ENCODE measurements at regions not wholly inside any gene's neighbourhood (a gene's known extent, or its start where the extent isn't known, plus 50 kb on each side); places are given as distances from the start of the nearest gene placed in this dataset.

GRCh38 chr15:87564681-87565080 lies 691.9 kb downstream of the NTRK3 start:
- H3K27me3 ChIP-seq (ENCODE audit: insufficient read depth, low read length, poor library complexity) = no peaks in the 10 kb centered on the region
- ATAC-seq (ENCODE audit: insufficient read depth, low read depth) (no peak), DNase-seq (no peak)
- no peak overlapping the region for H3K27ac ChIP-seq (ENCODE audit: low read length)
- no peak overlapping the region for H3K9ac ChIP-seq (ENCODE audit: low read depth, low read length)
- no peaks in the 10 kb centered on the region for H3K4me1 ChIP-seq (ENCODE audit: insufficient read depth, low read length)
- TF ChIP-seq, protein P1, sequence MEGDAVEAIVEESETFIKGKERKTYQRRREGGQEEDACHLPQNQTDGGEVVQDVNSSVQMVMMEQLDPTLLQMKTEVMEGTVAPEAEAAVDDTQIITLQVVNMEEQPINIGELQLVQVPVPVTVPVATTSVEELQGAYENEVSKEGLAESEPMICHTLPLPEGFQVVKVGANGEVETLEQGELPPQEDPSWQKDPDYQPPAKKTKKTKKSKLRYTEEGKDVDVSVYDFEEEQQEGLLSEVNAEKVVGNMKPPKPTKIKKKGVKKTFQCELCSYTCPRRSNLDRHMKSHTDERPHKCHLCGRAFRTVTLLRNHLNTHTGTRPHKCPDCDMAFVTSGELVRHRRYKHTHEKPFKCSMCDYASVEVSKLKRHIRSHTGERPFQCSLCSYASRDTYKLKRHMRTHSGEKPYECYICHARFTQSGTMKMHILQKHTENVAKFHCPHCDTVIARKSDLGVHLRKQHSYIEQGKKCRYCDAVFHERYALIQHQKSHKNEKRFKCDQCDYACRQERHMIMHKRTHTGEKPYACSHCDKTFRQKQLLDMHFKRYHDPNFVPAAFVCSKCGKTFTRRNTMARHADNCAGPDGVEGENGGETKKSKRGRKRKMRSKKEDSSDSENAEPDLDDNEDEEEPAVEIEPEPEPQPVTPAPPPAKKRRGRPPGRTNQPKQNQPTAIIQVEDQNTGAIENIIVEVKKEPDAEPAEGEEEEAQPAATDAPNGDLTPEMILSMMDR (IDR thresholded peaks at IDR 0.05; ENCODE audit: borderline replicate concordance, extremely low read depth, low read length, poor library complexity, severe bottlenecking) = no peak
- TF ChIP-seq EZH2 (IDR thresholded peaks at IDR 0.05; ENCODE audit: borderline replicate concordance, low read depth, low read length, severe bottlenecking) = no peak
- no peak overlapping the region for H3K4me3 ChIP-seq (ENCODE audit: low read depth in 1 of 2, low read length in 2 of 2)
- H3K79me2 ChIP-seq (ENCODE audit: insufficient read depth, low read length) = no peaks in the 10 kb centered on the region
- no peak overlapping the region for H3K4me2 ChIP-seq (ENCODE audit: insufficient read depth, low read length)
- H3K9me3 ChIP-seq (ENCODE audit: insufficient read depth, low read length, severe bottlenecking) = no peaks in the 10 kb centered on the region
- H3K36me3 ChIP-seq (ENCODE audit: insufficient read depth, low read length) = no peaks in the 10 kb centered on the region
- no peak overlapping the region for H2AFZ ChIP-seq (ENCODE audit: low read depth, low read length)
- no peaks in the 10 kb centered on the region for H4K20me1 ChIP-seq (ENCODE audit: insufficient read depth, low read length)

DNA sequence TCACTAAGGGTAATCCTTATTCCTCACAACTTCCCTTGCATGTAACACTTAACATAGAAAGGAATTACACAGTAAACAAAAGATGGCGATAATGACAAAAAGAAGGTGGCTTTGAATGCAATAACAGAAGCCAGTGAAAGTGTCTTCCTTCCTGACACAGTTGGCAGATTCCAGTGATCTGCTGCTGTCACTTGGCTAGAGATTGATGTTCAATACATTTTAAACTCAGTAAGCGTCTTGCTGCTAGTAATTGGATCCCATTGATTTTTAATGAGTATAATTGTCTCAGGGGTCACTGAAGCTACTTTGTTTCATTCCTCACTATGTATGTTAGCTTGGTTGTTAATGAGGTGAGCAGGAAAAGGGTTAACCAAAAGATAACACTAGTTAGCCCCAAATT lies 692.7 kb downstream of the NTRK3 start:
- Histone ChIP-seq H3K9ac (ENCODE audit: low read depth, low read length) (no peak overlapping the region), H3K79me2 (ENCODE audit: insufficient read depth, low read length) (no peaks in the 10 kb centered on the region), H3K27me3 (ENCODE audit: insufficient read depth, low read length, poor library complexity) (no peaks in the 10 kb centered on the region), H3K36me3 (ENCODE audit: insufficient read depth, low read length) (no peaks in the 10 kb centered on the region), H4K20me1 (ENCODE audit: insufficient read depth, low read length) (no peaks in the 10 kb centered on the region), H2AFZ (ENCODE audit: low read depth, low read length) (no peak overlapping the region), H3K9me3 (ENCODE audit: insufficient read depth, low read length, severe bottlenecking) (no peaks in the 10 kb centered on the region), H3K27ac (ENCODE audit: low read length) (no peak overlapping the region), H3K4me1 (ENCODE audit: insufficient read depth, low read length) (no peaks in the 10 kb centered on the region), H3K4me2 (ENCODE audit: insufficient read depth, low read length) (no peak overlapping the region), H3K4me3 (ENCODE audit: low read depth in 1 of 2, low read length in 2 of 2) (no peak overlapping the region)
- DNase-seq (no peak), ATAC-seq (ENCODE audit: insufficient read depth, low read depth) (no peak)
- TF ChIP-seq, protein P1 (IDR thresholded peaks at IDR 0.05; ENCODE audit: borderline replicate concordance, extremely low read depth, low read length, poor library complexity, severe bottlenecking) = no peak
- no peak for TF ChIP-seq EZH2 (IDR thresholded peaks at IDR 0.05; ENCODE audit: borderline replicate concordance, low read depth, low read length, severe bottlenecking)

- Histone ChIP-seq H3K36me3 (ENCODE audit: insufficient read depth, low read length) (no peaks in the 10 kb centered on the region), H3K4me2 (ENCODE audit: insufficient read depth, low read length) (no peak overlapping the region), H3K9me3 (ENCODE audit: insufficient read depth, low read length, severe bottlenecking) (no peaks in the 10 kb centered on the region), H3K4me3 (ENCODE audit: low read depth in 1 of 2, low read length in 2 of 2) (no peak overlapping the region), H3K9ac (ENCODE audit: low read depth, low read length) (no peak overlapping the region), H3K4me1 (ENCODE audit: insufficient read depth, low read length) (no peaks in the 10 kb centered on the region), H3K27me3 (ENCODE audit: insufficient read depth, low read length, poor library complexity) (no peaks in the 10 kb centered on the region), H2AFZ (ENCODE audit: low read depth, low read length) (no peak overlapping the region), H3K79me2 (ENCODE audit: insufficient read depth, low read length) (no peaks in the 10 kb centered on the region), H3K27ac (ENCODE audit: low read length) (no peak overlapping the region), H4K20me1 (ENCODE audit: insufficient read depth, low read length) (no peaks in the 10 kb centered on the region)
- no peak for TF ChIP-seq EZH2 (IDR thresholded peaks at IDR 0.05; ENCODE audit: borderline replicate concordance, low read depth, low read length, severe bottlenecking)
- TF ChIP-seq, protein P1 (IDR thresholded peaks at IDR 0.05; ENCODE audit: borderline replicate concordance, extremely low read depth, low read length, poor library complexity, severe bottlenecking) = no peak
- DNase-seq (no peak), ATAC-seq (ENCODE audit: insufficient read depth, low read depth) (no peak)
Measured at GRCh38 chr15:87562203-87562602, 694.3 kb downstream of the NTRK3 start.

- no peak for DNase-seq
- H3K4me3 ChIP-seq (ENCODE audit: low read depth in 1 of 2, low read length in 2 of 2) = no peak overlapping the region
- H3K79me2 ChIP-seq (ENCODE audit: insufficient read depth, low read length) = no peaks in the 10 kb centered on the region
- no peaks in the 10 kb centered on the region for H3K4me1 ChIP-seq (ENCODE audit: insufficient read depth, low read length)
- H3K9me3 ChIP-seq (ENCODE audit: insufficient read depth, low read length, severe bottlenecking) = no peaks in the 10 kb centered on the region
- no peaks in the 10 kb centered on the region for H3K36me3 ChIP-seq (ENCODE audit: insufficient read depth, low read length)
- no peak overlapping the region for H3K27ac ChIP-seq (ENCODE audit: low read length)
- H3K4me2 ChIP-seq (ENCODE audit: insufficient read depth, low read length) = no peak overlapping the region
- ATAC-seq (ENCODE audit: insufficient read depth, low read depth) = no peak
- TF ChIP-seq EZH2 (IDR thresholded peaks at IDR 0.05; ENCODE audit: borderline replicate concordance, low read depth, low read length, severe bottlenecking) = no peak
- TF ChIP-seq, protein P1 (IDR thresholded peaks at IDR 0.05; ENCODE audit: borderline replicate concordance, extremely low read depth, low read length, poor library complexity, severe bottlenecking) = no peak
- H3K27me3 ChIP-seq (ENCODE audit: insufficient read depth, low read length, poor library complexity) = no peaks in the 10 kb centered on the region
- no peaks in the 10 kb centered on the region for H4K20me1 ChIP-seq (ENCODE audit: insufficient read depth, low read length)
- no peak overlapping the region for H2AFZ ChIP-seq (ENCODE audit: low read depth, low read length)
- no peak overlapping the region for H3K9ac ChIP-seq (ENCODE audit: low read depth, low read length)
Measured at GRCh38 chr15:87561641-87562040, 694.9 kb downstream of the NTRK3 start.
